ENCODE measurements at regions not wholly inside any gene's neighbourhood (a gene's known extent, or its start where the extent isn't known, plus 50 kb on each side); places are given as distances from the start of the nearest gene placed in this dataset.

DNA sequence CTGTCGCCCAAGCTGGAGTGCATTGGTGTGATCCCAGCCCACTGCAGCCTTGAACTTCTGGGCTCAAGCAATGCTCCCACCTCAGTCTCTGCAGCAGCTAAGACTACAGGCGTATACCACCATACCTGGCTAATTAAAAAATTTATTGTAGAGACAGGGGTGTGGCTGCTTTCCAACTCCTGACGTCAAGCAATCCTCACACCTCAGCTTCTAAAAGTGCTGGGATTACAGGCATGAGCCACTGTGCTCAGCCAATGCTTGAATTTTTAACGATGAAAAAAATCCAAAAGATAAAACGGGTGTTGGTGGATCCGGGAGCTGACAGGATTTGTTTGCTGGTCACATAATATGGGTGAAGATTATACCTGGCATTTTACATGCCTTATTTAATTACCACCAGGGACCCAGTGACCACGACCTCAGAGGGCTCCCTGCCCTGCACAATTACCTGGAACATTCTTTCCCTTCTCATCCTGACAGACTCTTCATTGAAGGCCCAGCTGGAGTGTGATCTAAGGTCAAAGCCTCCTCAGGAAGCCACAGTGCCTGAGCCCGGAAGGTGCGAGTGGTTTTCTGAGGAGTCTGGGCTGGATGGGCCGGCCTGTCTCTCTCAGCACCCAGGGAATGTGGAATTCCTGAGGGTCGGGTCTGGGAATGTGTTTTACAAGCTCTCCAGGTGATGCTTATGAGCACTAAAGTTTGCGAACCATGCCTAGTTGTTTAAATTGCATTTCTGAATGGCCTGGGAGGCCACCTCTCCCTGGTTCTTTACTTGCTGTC, 193.3 kb downstream of the USP12 start:
- Histone ChIP-seq H3K9ac (ENCODE audit: low read depth, low read length, poor library complexity) (no peak overlapping the region), H3K14ac (ENCODE audit: low read length) (no peak overlapping the region), H2BK120ac (ENCODE audit: low read depth, low read length) (no peak overlapping the region), H3K36me3 (replicated peaks in 1 of 2; ENCODE audit: control insufficient read depth in 2 of 2, insufficient read depth in 2 of 2, low read length in 2 of 2) (peaks cover 0 to 1% of the 10 kb centered on the region in 2 donors), H2BK12ac (ENCODE audit: low read length) (no peak overlapping the region), H3K18ac (ENCODE audit: low read length) (no peak overlapping the region), H3K4me2 (ENCODE audit: insufficient read depth, low read length, poor library complexity, severe bottlenecking) (no peak overlapping the region), H3K4me3 (ENCODE audit: low read length in 2 of 2) (no peak overlapping the region), H3K4me1 (ENCODE audit: control insufficient read depth in 2 of 2, insufficient read depth in 1 of 2, low read depth in 1 of 2, low read length in 2 of 2) (peaks cover 0 to 1% of the 10 kb centered on the region in 2 donors), H3K4ac (ENCODE audit: low read length) (no peak overlapping the region), H3K79me1 (ENCODE audit: low read depth, low read length) (peaks cover under 1% of the 10 kb centered on the region), H3K23ac (ENCODE audit: low read depth, low read length, poor library complexity) (no peak overlapping the region), H3K9me3 (replicated peaks in 1 of 2; ENCODE audit: control insufficient read depth in 2 of 2, insufficient read depth in 1 of 2, low read depth in 1 of 2, low read length in 2 of 2) (peaks cover 0 to 1% of the 10 kb centered on the region in 2 donors), H4K91ac (ENCODE audit: low read depth, low read length, poor library complexity) (no peak overlapping the region), H4K8ac (ENCODE audit: low read depth, low read length) (no peak overlapping the region), H2AFZ (ENCODE audit: low read length) (no peak overlapping the region), H2BK5ac (ENCODE audit: low read length) (no peak overlapping the region), H3K27me3 (ENCODE audit: control insufficient read depth in 3 of 3, insufficient read depth in 3 of 3, low read depth in 1 of 3, low read length in 3 of 3) (peaks cover 0 to 19% (median 1%) of the 10 kb centered on the region in 3 experiments), H2BK15ac (ENCODE audit: low read length) (no peak overlapping the region), H2AK5ac (ENCODE audit: low read depth, low read length) (no peak overlapping the region), H3K27ac (replicated peaks; ENCODE audit: low read length) (no peak overlapping the region)
- no peak for DNase-seq (ENCODE audit: low spot score)
- no CpG with 5 or more reads among the region's 12 CpGs for WGBS, 2 donors (ENCODE audit: extremely low coverage in 2 of 2, insufficient read length in 2 of 2, insufficient replicate concordance in 1 of 2)

DNA sequence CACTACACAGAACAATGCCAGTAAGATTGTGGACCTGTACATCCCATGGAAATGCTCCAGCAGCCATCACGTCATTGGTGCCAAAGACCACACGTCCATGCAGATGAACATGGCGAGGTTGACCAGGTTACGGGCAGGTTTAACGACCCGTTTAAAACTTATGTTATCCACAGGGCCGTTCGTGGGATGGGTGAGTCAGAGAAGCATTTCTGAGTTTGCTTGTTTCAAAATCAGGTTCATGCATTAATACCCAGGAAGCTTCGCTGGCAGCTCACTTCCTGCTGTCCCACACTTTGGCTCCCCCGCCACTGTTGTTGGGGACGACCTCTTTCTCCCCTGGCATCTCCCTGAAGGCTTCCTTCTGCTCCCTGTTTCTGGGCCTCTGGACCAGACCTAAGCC, 194.1 kb downstream of the USP12 start:
- H4K91ac ChIP-seq (ENCODE audit: low read depth, low read length, poor library complexity): no peak overlapping the region
- H3K9ac ChIP-seq (ENCODE audit: low read depth, low read length, poor library complexity): no peak overlapping the region
- no peak overlapping the region for H3K4ac ChIP-seq (ENCODE audit: low read length)
- no peak overlapping the region for H2AFZ ChIP-seq (ENCODE audit: low read length)
- no peak overlapping the region for H2AK5ac ChIP-seq (ENCODE audit: low read depth, low read length)
- no peak overlapping the region for H3K4me2 ChIP-seq (ENCODE audit: insufficient read depth, low read length, poor library complexity, severe bottlenecking)
- H3K27me3 ChIP-seq (ENCODE audit: control insufficient read depth in 3 of 3, insufficient read depth in 3 of 3, low read depth in 1 of 3, low read length in 3 of 3): peaks cover 0 to 19% (median 2%) of the 10 kb centered on the region in 3 experiments
- no CpG with 5 or more reads among the region's 11 CpGs for WGBS, 2 donors (ENCODE audit: extremely low coverage in 2 of 2, insufficient read length in 2 of 2, insufficient replicate concordance in 1 of 2)
- no peak overlapping the region for H4K8ac ChIP-seq (ENCODE audit: low read depth, low read length)
- no peak overlapping the region for H3K4me3 ChIP-seq (ENCODE audit: low read length in 2 of 2)
- H3K4me1 ChIP-seq (ENCODE audit: control insufficient read depth in 2 of 2, insufficient read depth in 1 of 2, low read depth in 1 of 2, low read length in 2 of 2): peaks cover 0 to 2% of the 10 kb centered on the region in 2 donors
- no peak for DNase-seq (ENCODE audit: low spot score)
- H2BK15ac ChIP-seq (ENCODE audit: low read length): no peak overlapping the region
- H3K79me1 ChIP-seq (ENCODE audit: low read depth, low read length): peaks cover 1% of the 10 kb centered on the region
- no peak overlapping the region for H2BK5ac ChIP-seq (ENCODE audit: low read length)
- H3K36me3 ChIP-seq (replicated peaks in 1 of 2; ENCODE audit: control insufficient read depth in 2 of 2, insufficient read depth in 2 of 2, low read length in 2 of 2): peaks cover 0 to 2% of the 10 kb centered on the region in 2 donors
- H2BK12ac ChIP-seq (ENCODE audit: low read length): no peak overlapping the region
- H3K23ac ChIP-seq (ENCODE audit: low read depth, low read length, poor library complexity): no peak overlapping the region
- H3K9me3 ChIP-seq (replicated peaks in 1 of 2; ENCODE audit: control insufficient read depth in 2 of 2, insufficient read depth in 1 of 2, low read depth in 1 of 2, low read length in 2 of 2): peaks cover 0 to 2% of the 10 kb centered on the region in 2 donors
- no peak overlapping the region for H3K14ac ChIP-seq (ENCODE audit: low read length)
- no peak overlapping the region for H3K18ac ChIP-seq (ENCODE audit: low read length)
- H2BK120ac ChIP-seq (ENCODE audit: low read depth, low read length): no peak overlapping the region
- H3K27ac ChIP-seq (replicated peaks; ENCODE audit: low read length): no peak overlapping the region

GRCh38 chr13:26976313-26976712, 195.3 kb downstream of the USP12 start:
- no CpG with 5 or more reads among the region's 1 CpG for WGBS, 2 donors (ENCODE audit: extremely low coverage in 2 of 2, insufficient read length in 2 of 2, insufficient replicate concordance in 1 of 2)
- Histone ChIP-seq H2BK120ac (ENCODE audit: low read depth, low read length) (no peak overlapping the region), H2BK15ac (ENCODE audit: low read length) (no peak overlapping the region), H3K14ac (ENCODE audit: low read length) (no peak overlapping the region), H3K4me1 (ENCODE audit: control insufficient read depth in 2 of 2, insufficient read depth in 1 of 2, low read depth in 1 of 2, low read length in 2 of 2) (peaks cover 0 to 2% of the 10 kb centered on the region in 2 donors), H3K23ac (ENCODE audit: low read depth, low read length, poor library complexity) (no peak overlapping the region), H3K9me3 (replicated peaks in 1 of 2; ENCODE audit: control insufficient read depth in 2 of 2, insufficient read depth in 1 of 2, low read depth in 1 of 2, low read length in 2 of 2) (peaks cover 0 to 2% of the 10 kb centered on the region in 2 donors), H2BK5ac (ENCODE audit: low read length) (no peak overlapping the region), H2BK12ac (ENCODE audit: low read length) (no peak overlapping the region), H3K27ac (replicated peaks; ENCODE audit: low read length) (no peak overlapping the region), H4K91ac (ENCODE audit: low read depth, low read length, poor library complexity) (no peak overlapping the region), H3K4me3 (ENCODE audit: low read length in 2 of 2) (no peak overlapping the region), H3K79me1 (ENCODE audit: low read depth, low read length) (peaks cover 1% of the 10 kb centered on the region), H3K9ac (ENCODE audit: low read depth, low read length, poor library complexity) (no peak overlapping the region), H3K18ac (ENCODE audit: low read length) (no peak overlapping the region), H4K8ac (ENCODE audit: low read depth, low read length) (no peak overlapping the region), H3K4ac (ENCODE audit: low read length) (no peak overlapping the region), H2AK5ac (ENCODE audit: low read depth, low read length) (peak overlapping the region; percentile 60), H3K4me2 (ENCODE audit: insufficient read depth, low read length, poor library complexity, severe bottlenecking) (no peak overlapping the region), H3K36me3 (replicated peaks in 1 of 2; ENCODE audit: control insufficient read depth in 2 of 2, insufficient read depth in 2 of 2, low read length in 2 of 2) (peaks cover 0 to 2% of the 10 kb centered on the region in 2 donors), H2AFZ (ENCODE audit: low read length) (no peak overlapping the region), H3K27me3 (ENCODE audit: control insufficient read depth in 3 of 3, insufficient read depth in 3 of 3, low read depth in 1 of 3, low read length in 3 of 3) (peaks cover 0 to 19% (median 2%) of the 10 kb centered on the region in 3 experiments)
- DNase-seq (ENCODE audit: low spot score): no peak

DNA sequence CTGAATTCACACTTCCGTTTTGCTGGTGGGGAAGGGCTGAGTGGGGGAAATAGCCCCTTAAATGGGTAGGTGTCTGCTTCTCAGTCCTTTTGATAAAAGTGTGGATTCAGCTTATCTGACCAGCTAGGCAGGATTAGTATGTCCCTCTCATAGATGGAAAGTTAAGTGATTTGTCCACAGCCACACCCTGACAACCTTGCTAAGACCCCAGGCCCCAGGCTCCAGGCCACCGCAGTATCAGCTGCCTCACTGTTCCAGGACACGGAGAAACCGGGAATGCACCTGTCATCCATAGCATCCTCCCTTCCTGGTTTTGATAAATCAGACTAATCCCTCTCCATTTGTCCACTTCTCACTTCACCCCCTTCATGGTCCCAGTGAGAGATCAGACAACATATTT, 197.7 kb downstream of the USP12 start:
- Histone ChIP-seq H3K14ac (ENCODE audit: low read length) (no peak overlapping the region), H3K9me3 (replicated peaks in 1 of 2; ENCODE audit: control insufficient read depth in 2 of 2, insufficient read depth in 1 of 2, low read depth in 1 of 2, low read length in 2 of 2) (peaks cover 0 to 2% of the 10 kb centered on the region in 2 donors), H3K9ac (ENCODE audit: low read depth, low read length, poor library complexity) (no peak overlapping the region), H4K91ac (ENCODE audit: low read depth, low read length, poor library complexity) (no peak overlapping the region), H3K4me3 (ENCODE audit: low read length in 2 of 2) (no peak overlapping the region), H3K79me1 (ENCODE audit: low read depth, low read length) (peaks cover 1% of the 10 kb centered on the region), H3K18ac (ENCODE audit: low read length) (no peak overlapping the region), H3K4me2 (ENCODE audit: insufficient read depth, low read length, poor library complexity, severe bottlenecking) (no peak overlapping the region), H3K27ac (replicated peaks; ENCODE audit: low read length) (no peak overlapping the region), H3K27me3 (ENCODE audit: control insufficient read depth in 3 of 3, insufficient read depth in 3 of 3, low read depth in 1 of 3, low read length in 3 of 3) (peaks cover 0 to 12% (median 2%) of the 10 kb centered on the region in 3 experiments), H2BK5ac (ENCODE audit: low read length) (no peak overlapping the region), H3K36me3 (replicated peaks in 1 of 2; ENCODE audit: control insufficient read depth in 2 of 2, insufficient read depth in 2 of 2, low read length in 2 of 2) (peaks cover 0 to 2% of the 10 kb centered on the region in 2 donors), H4K8ac (ENCODE audit: low read depth, low read length) (no peak overlapping the region), H2AFZ (ENCODE audit: low read length) (no peak overlapping the region), H2AK5ac (ENCODE audit: low read depth, low read length) (no peak overlapping the region), H3K4me1 (ENCODE audit: control insufficient read depth in 2 of 2, insufficient read depth in 1 of 2, low read depth in 1 of 2, low read length in 2 of 2) (peaks cover 0 to 2% of the 10 kb centered on the region in 2 donors), H2BK120ac (ENCODE audit: low read depth, low read length) (no peak overlapping the region), H3K23ac (ENCODE audit: low read depth, low read length, poor library complexity) (no peak overlapping the region), H2BK12ac (ENCODE audit: low read length) (no peak overlapping the region), H3K4ac (ENCODE audit: low read length) (no peak overlapping the region), H2BK15ac (ENCODE audit: low read length) (no peak overlapping the region)
- DNase-seq (ENCODE audit: low spot score): no peak
- no CpG with 5 or more reads among the region's 4 CpGs for WGBS, 2 donors (ENCODE audit: extremely low coverage in 2 of 2, insufficient read length in 2 of 2, insufficient replicate concordance in 1 of 2)

Measured in neuronal stem cell (in vitro differentiated cells).